Activated T-helper 1 cell treated with anti-CD3 and anti-CD28 coated beads, Interleukin-12 subunit alpha, Interleukin-12 subunit beta, Interleukin-2, Interleukin-4 antibody, amounts not matched to agents 30 ng/mL and 10 ng/mL and 1 ng/mL, durations not matched to agents 14 hours and 24 hours and 36 hours (primary cell): ENCODE measurements at regions not wholly inside any gene's neighbourhood (a gene's known extent, or its start where the extent isn't known, plus 50 kb on each side); places are given as distances from the start of the nearest gene placed in this dataset.

Source experiments
- DNase-seq: peaks from one replicate; pipeline ENCODE4 v3.0.0; 2021; ENCODE audit warnings: low spot score
- H3K27ac Mint-ChIP-seq: one replicate; pipeline ENCODE4 v1.8.0; 2021; ENCODE audit warnings: mild to moderate bottlenecking, mixed read lengths
- H3K27me3 Mint-ChIP-seq: one replicate; pipeline ENCODE4 v1.8.0; 2022; ENCODE audit warnings: mild to moderate bottlenecking, moderate library complexity, mixed read lengths; ENCODE audit not compliant: insufficient read depth
- H3K36me3 Mint-ChIP-seq: one replicate; pipeline ENCODE4 v1.8.0; 2021; ENCODE audit warnings: low read depth, mixed read lengths
- H3K4me1 Mint-ChIP-seq: one replicate; pipeline ENCODE4 v1.8.0; 2021; ENCODE audit warnings: low read depth, mixed read lengths
- H3K4me3 Mint-ChIP-seq: one replicate; pipeline ENCODE4 v1.8.0; 2021; ENCODE audit warnings: mild to moderate bottlenecking, moderate library complexity, mixed read lengths
- H3K9me3 Mint-ChIP-seq: one replicate; pipeline ENCODE4 v1.8.0; 2021; ENCODE audit warnings: mixed read lengths
- intact Hi-C: fragments of 100-400 bp; cut with micrococcal nuclease; formaldehyde crosslinking; loops from one replicate; pipeline ENCODE4 v1.15.1; 2024

- no peaks in the 10 kb centered on the region for H3K36me3 Mint-ChIP-seq
- no peak for DNase-seq
- H3K9me3 Mint-ChIP-seq: no peaks in the 10 kb centered on the region
- intact Hi-C loops: no loop called here
- no peaks in the 10 kb centered on the region for H3K4me1 Mint-ChIP-seq
- no peaks in the 10 kb centered on the region for H3K27me3 Mint-ChIP-seq
- H3K4me3 Mint-ChIP-seq: no peak overlapping the region
- H3K27ac Mint-ChIP-seq: no peak overlapping the region
These were observed 327.4 kb downstream of the BUD13 start for GRCh38 chr11:116445108-116446047.

- Mint-ChIP-seq H3K4me3 (no peak overlapping the region), H3K9me3 (no peaks in the 10 kb centered on the region)
These were observed 330.5 kb downstream of the BUD13 start for GRCh38 chr11:116442238-116442752.

GRCh38 chr11:116439361-116439677, 333.5 kb downstream of the BUD13 start:
- peaks cover 3% of the 10 kb centered on the region for H3K27me3 Mint-ChIP-seq
- no peak overlapping the region for H3K4me3 Mint-ChIP-seq
- intact Hi-C loops: no loop called here
- no peaks in the 10 kb centered on the region for H3K4me1 Mint-ChIP-seq
- no peak overlapping the region for H3K27ac Mint-ChIP-seq
- DNase-seq: no peak
- H3K36me3 Mint-ChIP-seq: no peaks in the 10 kb centered on the region
- H3K9me3 Mint-ChIP-seq: no peaks in the 10 kb centered on the region

More at GRCh38 chr11:116442238-116442752, 330.5 kb downstream of the BUD13 start:
- no peaks in the 10 kb centered on the region for H3K36me3 Mint-ChIP-seq
- no peaks in the 10 kb centered on the region for H3K4me1 Mint-ChIP-seq
- H3K27ac Mint-ChIP-seq: no peak overlapping the region
- no peak for DNase-seq
- H3K27me3 Mint-ChIP-seq: peaks cover 1% of the 10 kb centered on the region
- intact Hi-C loops: no loop called here

GRCh38 chr11:116438651-116439360, 334.0 kb downstream of the BUD13 start:
- Mint-ChIP-seq H3K27ac (no peak overlapping the region), H3K9me3 (no peaks in the 10 kb centered on the region), H3K27me3 (peaks cover 3% of the 10 kb centered on the region), H3K4me1 (no peaks in the 10 kb centered on the region), H3K36me3 (no peaks in the 10 kb centered on the region), H3K4me3 (no peak overlapping the region)
- no peak for DNase-seq
- intact Hi-C loops: no loop called here

- no peak for DNase-seq
- no peaks in the 10 kb centered on the region for H3K4me1 Mint-ChIP-seq
- peaks cover 3% of the 10 kb centered on the region for H3K27me3 Mint-ChIP-seq
- H3K4me3 Mint-ChIP-seq: no peak overlapping the region
- intact Hi-C loops: no loop called here
- H3K9me3 Mint-ChIP-seq: no peaks in the 10 kb centered on the region
- H3K27ac Mint-ChIP-seq: no peak overlapping the region
- no peaks in the 10 kb centered on the region for H3K36me3 Mint-ChIP-seq
These were observed 337.8 kb downstream of the BUD13 start for GRCh38 chr11:116434986-116435385.

- no peaks in the 10 kb centered on the region for H3K4me1 Mint-ChIP-seq
- DNase-seq: no peak
- H3K4me3 Mint-ChIP-seq: no peak overlapping the region
- peaks cover 1% of the 10 kb centered on the region for H3K27me3 Mint-ChIP-seq
- H3K9me3 Mint-ChIP-seq: no peaks in the 10 kb centered on the region
- no peaks in the 10 kb centered on the region for H3K36me3 Mint-ChIP-seq
- intact Hi-C loops: no loop called here
- H3K27ac Mint-ChIP-seq: no peak overlapping the region
These were observed 340.5 kb downstream of the BUD13 start for GRCh38 chr11:116432301-116432700.

GRCh38 chr11:116431842-116432241, 340.9 kb downstream of the BUD13 start:
- DNase-seq: no peak
- Mint-ChIP-seq H3K36me3 (no peaks in the 10 kb centered on the region), H3K27ac (no peak overlapping the region), H3K27me3 (no peaks in the 10 kb centered on the region), H3K4me1 (no peaks in the 10 kb centered on the region), H3K9me3 (no peaks in the 10 kb centered on the region), H3K4me3 (no peak overlapping the region)
- intact Hi-C loops: no loop called here

- no peak overlapping the region for H3K4me3 Mint-ChIP-seq
These were observed 344.2 kb downstream of the BUD13 start for GRCh38 chr11:116428638-116428975.

GRCh38 chr11:116427903-116428637, 344.7 kb downstream of the BUD13 start:
- no peak overlapping the region for H3K27ac Mint-ChIP-seq
- no peak for DNase-seq
- H3K36me3 Mint-ChIP-seq: no peaks in the 10 kb centered on the region
- no peaks in the 10 kb centered on the region for H3K4me1 Mint-ChIP-seq
- H3K4me3 Mint-ChIP-seq: no peak overlapping the region
- intact Hi-C loops: no loop called here
- no peaks in the 10 kb centered on the region for H3K27me3 Mint-ChIP-seq
- H3K9me3 Mint-ChIP-seq: no peaks in the 10 kb centered on the region

More at GRCh38 chr11:116428638-116428975, 344.2 kb downstream of the BUD13 start:
- Mint-ChIP-seq H3K9me3 (no peaks in the 10 kb centered on the region), H3K27ac (no peak overlapping the region), H3K4me1 (no peaks in the 10 kb centered on the region), H3K27me3 (no peaks in the 10 kb centered on the region), H3K36me3 (no peaks in the 10 kb centered on the region)
- no peak for DNase-seq
- intact Hi-C loops: no loop called here

GRCh38 chr11:116427337-116427902, 345.4 kb downstream of the BUD13 start:
- Mint-ChIP-seq H3K9me3 (no peaks in the 10 kb centered on the region), H3K27ac (no peak overlapping the region), H3K4me3 (no peak overlapping the region), H3K36me3 (no peaks in the 10 kb centered on the region), H3K4me1 (no peaks in the 10 kb centered on the region), H3K27me3 (peaks cover 2% of the 10 kb centered on the region)
- intact Hi-C loops: no loop called here
- no peak for DNase-seq

- H3K4me1 Mint-ChIP-seq: no peaks in the 10 kb centered on the region
- no peak overlapping the region for H3K27ac Mint-ChIP-seq
- DNase-seq: no peak
- intact Hi-C loops: no loop called here
- no peak overlapping the region for H3K4me3 Mint-ChIP-seq
- H3K27me3 Mint-ChIP-seq: peaks cover 2% of the 10 kb centered on the region
- no peaks in the 10 kb centered on the region for H3K36me3 Mint-ChIP-seq
- H3K9me3 Mint-ChIP-seq: no peaks in the 10 kb centered on the region
These were observed 346.0 kb downstream of the BUD13 start for GRCh38 chr11:116426761-116427160.

GRCh38 chr11:116424615-116425261, 348.0 kb downstream of the BUD13 start:
- Mint-ChIP-seq H3K36me3 (no peaks in the 10 kb centered on the region), H3K4me3 (no peak overlapping the region), H3K27ac (no peak overlapping the region), H3K27me3 (peaks cover 3% of the 10 kb centered on the region), H3K4me1 (no peaks in the 10 kb centered on the region), H3K9me3 (no peaks in the 10 kb centered on the region)
- no peak for DNase-seq
- intact Hi-C loops: no loop called here
